ENCODE measurements at regions not wholly inside any gene's neighbourhood (a gene's known extent, or its start where the extent isn't known, plus 50 kb on each side); places are given as distances from the start of the nearest gene placed in this dataset.

GRCh38 chr1:198083549-198083948 is 73.2 kb upstream of the NEK7 start:
- 87 to 91% (median 90%) methylated on average over 2 of the region's 2 CpGs for WGBS, 3 donors

GRCh38 chr1:198084241-198084908 is 72.4 kb upstream of the NEK7 start:
- no peaks in the 10 kb centered on the region for H3K9me3 ChIP-seq
- H3K27me3 ChIP-seq (ENCODE audit: insufficient read depth in 3 of 3, low read length in 2 of 3): peaks cover 0 to 5% (median 0%) of the 10 kb centered on the region in 3 donors
- no peaks in the 10 kb centered on the region for H3K4me1 ChIP-seq
- ATAC-seq (no peak), DNase-seq (no peak)
- H3K27ac ChIP-seq: no peak overlapping the region
- 82 to 87% (median 84%) methylated on average over 5 of the region's 5 CpGs for WGBS, 3 donors
- intact Hi-C loops (cut with DNase I): loop anchor here (10.0 kb wide), 2 partner anchors 70 to 270 kb away; partner anchors contain the start of gene NEK7 (in 1 of the 2)
- no peak for TF ChIP-seq CTCF (IDR thresholded peaks at IDR 0.05)
- H3K36me3 ChIP-seq (ENCODE audit: insufficient read depth in 1 of 2, low read depth in 1 of 2): no peaks in the 10 kb centered on the region
- H3K4me3 ChIP-seq: no peak overlapping the region

More at GRCh38 chr1:198083549-198083948, 73.2 kb upstream of the NEK7 start:
- no peak for ATAC-seq
- Histone ChIP-seq H3K36me3 (ENCODE audit: insufficient read depth in 1 of 2, low read depth in 1 of 2) (no peaks in the 10 kb centered on the region), H3K4me3 (no peak overlapping the region), H3K4me1 (no peaks in the 10 kb centered on the region), H3K9me3 (no peaks in the 10 kb centered on the region), H3K27ac (no peak overlapping the region), H3K27me3 (ENCODE audit: insufficient read depth in 3 of 3, low read length in 2 of 3) (peaks cover 0 to 5% (median 0%) of the 10 kb centered on the region in 3 donors)
- DNase-seq: no peak
- no peak for TF ChIP-seq CTCF (IDR thresholded peaks at IDR 0.05)
- intact Hi-C loops (cut with DNase I): loop anchor here (10.0 kb wide), 2 partner anchors 71 to 271 kb away; partner anchors contain the start of gene NEK7 (in 1 of the 2)

- DNase-seq (no peak), ATAC-seq (no peak)
- H3K27ac ChIP-seq: no peak overlapping the region
- intact Hi-C loops (cut with DNase I): loop anchor here (5.0 to 10.0 kb wide), 3 partner anchors 69 to 376 kb away; partner anchors contain the start of gene NEK7 (in 1 of the 2)
- no peaks in the 10 kb centered on the region for H3K36me3 ChIP-seq (ENCODE audit: insufficient read depth in 1 of 2, low read depth in 1 of 2)
- H3K4me3 ChIP-seq: no peak overlapping the region
- H3K9me3 ChIP-seq: no peaks in the 10 kb centered on the region
- peaks cover 0 to 5% (median 0%) of the 10 kb centered on the region in 3 donors for H3K27me3 ChIP-seq (ENCODE audit: insufficient read depth in 3 of 3, low read length in 2 of 3)
- no peaks in the 10 kb centered on the region for H3K4me1 ChIP-seq
- no peak for TF ChIP-seq CTCF (IDR thresholded peaks at IDR 0.05)
- WGBS, 3 donors: 65 to 81% (median 76%) methylated on average over 1 of the region's 1 CpG
Observed at GRCh38 chr1:198086051-198086745, 70.6 kb upstream of the NEK7 start.

- no peak for ATAC-seq
- WGBS, 3 donors: 75 to 81% (median 80%) methylated on average over 1 of the region's 1 CpG
- Histone ChIP-seq H3K36me3 (ENCODE audit: insufficient read depth in 1 of 2, low read depth in 1 of 2) (no peaks in the 10 kb centered on the region), H3K4me1 (no peaks in the 10 kb centered on the region), H3K4me3 (no peak overlapping the region), H3K9me3 (no peaks in the 10 kb centered on the region), H3K27me3 (ENCODE audit: insufficient read depth in 3 of 3, low read length in 2 of 3) (peaks cover 0 to 2% (median 0%) of the 10 kb centered on the region in 3 donors), H3K27ac (no peak overlapping the region)
- no peak for DNase-seq
- TF ChIP-seq CTCF (IDR thresholded peaks at IDR 0.05): no peak
- intact Hi-C loops (cut with DNase I): loop anchor here (2.0 to 10.0 kb wide), 4 partner anchors 67 to 374 kb away; partner anchors contain the start of gene NEK7 (in 1 of the 2)
Observed at GRCh38 chr1:198087831-198088230, 69.0 kb upstream of the NEK7 start.
